ENCODE measurements at regions not wholly inside any gene's neighbourhood (a gene's known extent, or its start where the extent isn't known, plus 50 kb on each side); places are given as distances from the start of the nearest gene placed in this dataset.

DNA sequence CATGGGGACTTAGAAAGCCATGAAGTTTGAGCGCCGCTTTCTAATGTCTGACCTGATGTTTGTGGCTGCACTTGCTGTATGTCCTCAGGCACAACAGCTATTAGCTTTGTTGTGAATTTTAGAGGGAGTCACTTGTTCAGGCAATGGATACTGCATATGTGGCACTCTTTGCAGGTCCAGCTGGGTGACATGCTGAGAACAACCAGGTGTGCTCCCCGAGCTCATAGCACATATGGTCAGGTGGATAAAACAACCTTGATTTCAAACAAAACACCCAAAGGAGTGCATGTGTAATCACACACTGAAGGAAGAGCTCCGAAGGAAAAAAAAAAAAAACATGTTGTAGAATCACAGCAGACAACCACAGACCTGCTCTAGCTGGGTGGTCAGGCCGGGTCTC lies 178.6 kb downstream of the BACH1 start:
- no peaks in the 10 kb centered on the region for H3K36me3 ChIP-seq (ENCODE audit: low read depth)
- TF ChIP-seq, protein P1, sequence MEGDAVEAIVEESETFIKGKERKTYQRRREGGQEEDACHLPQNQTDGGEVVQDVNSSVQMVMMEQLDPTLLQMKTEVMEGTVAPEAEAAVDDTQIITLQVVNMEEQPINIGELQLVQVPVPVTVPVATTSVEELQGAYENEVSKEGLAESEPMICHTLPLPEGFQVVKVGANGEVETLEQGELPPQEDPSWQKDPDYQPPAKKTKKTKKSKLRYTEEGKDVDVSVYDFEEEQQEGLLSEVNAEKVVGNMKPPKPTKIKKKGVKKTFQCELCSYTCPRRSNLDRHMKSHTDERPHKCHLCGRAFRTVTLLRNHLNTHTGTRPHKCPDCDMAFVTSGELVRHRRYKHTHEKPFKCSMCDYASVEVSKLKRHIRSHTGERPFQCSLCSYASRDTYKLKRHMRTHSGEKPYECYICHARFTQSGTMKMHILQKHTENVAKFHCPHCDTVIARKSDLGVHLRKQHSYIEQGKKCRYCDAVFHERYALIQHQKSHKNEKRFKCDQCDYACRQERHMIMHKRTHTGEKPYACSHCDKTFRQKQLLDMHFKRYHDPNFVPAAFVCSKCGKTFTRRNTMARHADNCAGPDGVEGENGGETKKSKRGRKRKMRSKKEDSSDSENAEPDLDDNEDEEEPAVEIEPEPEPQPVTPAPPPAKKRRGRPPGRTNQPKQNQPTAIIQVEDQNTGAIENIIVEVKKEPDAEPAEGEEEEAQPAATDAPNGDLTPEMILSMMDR (IDR thresholded peaks at IDR 0.05; ENCODE audit: poor library complexity, severe bottlenecking), result no peak
- H3K27me3 ChIP-seq (ENCODE audit: insufficient read depth, poor library complexity, severe bottlenecking), result no peaks in the 10 kb centered on the region
- H3K4me3 ChIP-seq (ENCODE audit: severe bottlenecking), result no peak overlapping the region
- DNase-seq (ENCODE audit: low spot score) (no peak), ATAC-seq (ENCODE audit: low read depth) (no peak)
- H3K9me3 ChIP-seq (ENCODE audit: severe bottlenecking), result no peaks in the 10 kb centered on the region
- H3K4me1 ChIP-seq (ENCODE audit: insufficient read depth, poor library complexity, severe bottlenecking), result no peaks in the 10 kb centered on the region
- no peak overlapping the region for H3K27ac ChIP-seq (ENCODE audit: poor library complexity, severe bottlenecking)

DNA sequence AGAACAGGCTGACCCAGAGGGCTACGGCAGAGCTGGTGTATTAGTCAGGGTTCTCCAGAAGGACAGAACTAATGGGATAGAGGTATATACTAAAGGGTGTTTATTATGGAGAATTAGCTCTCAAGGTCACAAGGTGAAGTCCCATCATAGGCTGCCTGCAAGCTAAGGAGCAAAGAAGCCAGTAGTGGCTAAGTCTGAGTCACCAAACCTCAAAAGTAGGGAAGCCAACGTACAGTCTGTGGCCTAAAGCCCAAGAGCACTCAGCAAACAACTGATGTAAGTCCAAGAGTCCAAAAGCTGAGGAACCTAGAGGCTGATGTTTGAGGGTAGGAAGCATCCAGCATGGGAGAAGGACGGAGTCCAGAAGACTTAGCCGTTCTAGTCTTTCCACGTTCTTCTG lies 179.2 kb downstream of the BACH1 start:
- Histone ChIP-seq H3K9me3 (ENCODE audit: severe bottlenecking) (no peaks in the 10 kb centered on the region), H3K36me3 (ENCODE audit: low read depth) (no peaks in the 10 kb centered on the region), H3K27ac (ENCODE audit: poor library complexity, severe bottlenecking) (no peak overlapping the region), H3K4me1 (ENCODE audit: insufficient read depth, poor library complexity, severe bottlenecking) (no peaks in the 10 kb centered on the region), H3K27me3 (ENCODE audit: insufficient read depth, poor library complexity, severe bottlenecking) (no peaks in the 10 kb centered on the region), H3K4me3 (ENCODE audit: severe bottlenecking) (no peak overlapping the region)
- ATAC-seq (ENCODE audit: low read depth) (no peak), DNase-seq (ENCODE audit: low spot score) (no peak)
- TF ChIP-seq, protein P1 (IDR thresholded peaks at IDR 0.05; ENCODE audit: poor library complexity, severe bottlenecking), result no peak

DNA sequence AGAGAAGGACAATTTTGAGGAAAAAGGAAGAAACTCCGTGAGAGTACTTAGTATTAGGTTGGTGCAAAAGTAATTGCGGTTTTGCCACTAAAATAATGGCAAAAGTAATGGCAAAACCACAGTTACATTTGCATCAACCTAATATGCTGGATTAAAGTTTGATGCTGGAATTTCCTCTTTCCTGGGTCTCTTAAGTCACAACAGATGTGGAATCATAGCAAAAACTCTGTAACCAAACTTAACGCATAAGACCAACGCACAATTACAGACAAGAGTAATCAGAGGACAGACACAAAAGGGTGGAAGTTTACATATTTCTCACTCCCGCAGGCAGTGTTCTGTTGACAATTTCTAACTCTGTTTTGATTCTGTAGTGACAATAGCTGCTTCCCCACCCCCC lies 182.4 kb downstream of the BACH1 start:
- TF ChIP-seq, protein P1 (IDR thresholded peaks at IDR 0.05; ENCODE audit: poor library complexity, severe bottlenecking), result no peak

DNA sequence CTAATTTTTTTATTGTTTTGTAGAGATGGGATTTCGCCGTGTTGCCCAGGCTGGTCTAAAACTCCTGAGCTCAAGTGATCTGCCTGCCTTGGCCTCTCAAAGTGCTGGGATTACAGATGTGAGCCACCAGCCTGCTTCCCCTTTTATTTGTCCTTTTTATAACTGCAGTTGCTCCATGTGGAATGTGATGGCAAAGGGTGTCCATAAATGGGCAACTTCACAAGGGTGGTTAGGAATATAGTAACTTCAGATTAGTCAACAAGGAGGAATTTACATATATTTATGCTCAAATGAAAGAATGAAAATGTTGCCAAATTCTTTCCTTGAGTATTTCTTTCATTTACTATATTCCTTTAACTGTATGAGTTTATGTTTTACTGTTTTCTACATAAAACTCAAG lies 182.9 kb downstream of the BACH1 start:
- no peaks in the 10 kb centered on the region for H3K9me3 ChIP-seq (ENCODE audit: severe bottlenecking)
- no peak for DNase-seq (ENCODE audit: low spot score)
- TF ChIP-seq, protein P1 (IDR thresholded peaks at IDR 0.05; ENCODE audit: poor library complexity, severe bottlenecking), result no peak
- H3K4me3 ChIP-seq (ENCODE audit: severe bottlenecking), result no peak overlapping the region
- no peak for ATAC-seq (ENCODE audit: low read depth)
- H3K27ac ChIP-seq (ENCODE audit: poor library complexity, severe bottlenecking), result no peak overlapping the region
- no peaks in the 10 kb centered on the region for H3K36me3 ChIP-seq (ENCODE audit: low read depth)
- H3K4me1 ChIP-seq (ENCODE audit: insufficient read depth, poor library complexity, severe bottlenecking), result no peaks in the 10 kb centered on the region
- H3K27me3 ChIP-seq (ENCODE audit: insufficient read depth, poor library complexity, severe bottlenecking), result no peaks in the 10 kb centered on the region

More for the DNA sequence above, 182.4 kb downstream of the BACH1 start:
- H3K4me1 ChIP-seq (ENCODE audit: insufficient read depth, poor library complexity, severe bottlenecking), result no peaks in the 10 kb centered on the region
- H3K27ac ChIP-seq (ENCODE audit: poor library complexity, severe bottlenecking), result no peak overlapping the region
- H3K9me3 ChIP-seq (ENCODE audit: severe bottlenecking), result no peaks in the 10 kb centered on the region
- DNase-seq (ENCODE audit: low spot score) (no peak), ATAC-seq (ENCODE audit: low read depth) (no peak)
- H3K27me3 ChIP-seq (ENCODE audit: insufficient read depth, poor library complexity, severe bottlenecking), result no peaks in the 10 kb centered on the region
- H3K36me3 ChIP-seq (ENCODE audit: low read depth), result no peaks in the 10 kb centered on the region
- H3K4me3 ChIP-seq (ENCODE audit: severe bottlenecking), result no peak overlapping the region

DNA sequence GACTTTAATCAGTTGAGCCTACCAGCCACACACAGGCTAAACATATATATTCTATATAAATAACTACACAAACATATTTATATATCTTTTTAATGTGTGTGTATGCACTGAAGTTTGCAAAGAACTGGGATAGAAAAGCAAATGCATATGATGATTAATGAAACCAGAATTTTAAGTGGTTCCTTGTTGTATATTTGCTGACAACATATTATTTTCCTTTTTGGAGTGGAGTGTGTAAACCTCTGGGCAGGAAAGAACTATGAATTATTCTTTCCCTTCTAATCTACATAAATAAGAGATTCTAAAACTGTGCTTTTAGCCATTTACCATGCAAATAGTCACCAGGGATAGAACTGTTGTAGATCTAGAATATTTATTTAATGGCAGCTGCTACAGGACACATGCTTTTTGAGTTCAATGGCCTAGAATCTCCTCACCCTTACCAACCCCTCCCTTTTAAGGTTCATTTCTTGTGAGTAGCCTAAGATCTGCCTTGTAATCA lies 187.6 kb downstream of the BACH1 start:
- no peak for ATAC-seq (ENCODE audit: low read depth)
- Histone ChIP-seq H3K36me3 (ENCODE audit: low read depth) (no peaks in the 10 kb centered on the region), H3K27ac (ENCODE audit: poor library complexity, severe bottlenecking) (no peak overlapping the region), H3K4me1 (ENCODE audit: insufficient read depth, poor library complexity, severe bottlenecking) (no peaks in the 10 kb centered on the region), H3K27me3 (ENCODE audit: insufficient read depth, poor library complexity, severe bottlenecking) (no peaks in the 10 kb centered on the region), H3K9me3 (ENCODE audit: severe bottlenecking) (no peaks in the 10 kb centered on the region), H3K4me3 (ENCODE audit: severe bottlenecking) (no peak overlapping the region)
- TF ChIP-seq, protein P1 (IDR thresholded peaks at IDR 0.05; ENCODE audit: poor library complexity, severe bottlenecking), result no peak
- no peak for DNase-seq (ENCODE audit: low spot score)

Data from RWPE2 (cell line).